GM10266 (cell line): ENCODE measurements at regions not wholly inside any gene's neighbourhood (a gene's known extent, or its start where the extent isn't known, plus 50 kb on each side); places are given as distances from the start of the nearest gene placed in this dataset.

ENCODE experiments used
- DNase-seq: peaks from one replicate; pipeline ENCODE4 v3.0.0; 2012; ENCODE audit errors: extremely low spot score
- TF ChIP-seq, protein P1 (sequence below): IDR thresholded peaks from 2 replicates; pipeline ENCODE4 v1.5.1; 2012; ENCODE audit warnings: mild to moderate bottlenecking, low read depth; ENCODE audit not compliant: control insufficient read depth, insufficient read depth; ENCODE audit errors: missing control alignments

DNA sequence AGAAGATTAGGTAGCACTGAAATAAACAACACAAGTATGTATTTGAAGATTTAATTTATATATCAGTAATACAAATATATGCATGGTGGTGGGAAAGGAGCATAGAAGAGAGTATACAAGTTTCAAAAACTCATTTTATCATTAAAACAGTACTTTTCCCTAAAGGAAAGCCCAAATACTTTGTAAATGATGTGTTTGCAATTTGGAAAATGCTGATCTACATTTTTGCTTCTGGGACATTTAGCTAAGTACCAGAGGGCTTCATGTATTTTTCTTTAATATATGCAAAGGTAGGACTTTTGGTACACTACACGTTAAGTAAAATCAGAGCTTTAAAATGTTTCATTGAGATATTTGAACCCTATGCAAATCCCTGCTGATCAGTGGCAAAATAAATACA, 1624.2 kb downstream of the SUCLG1 start:
- no peak for DNase-seq
- TF ChIP-seq, protein P1, sequence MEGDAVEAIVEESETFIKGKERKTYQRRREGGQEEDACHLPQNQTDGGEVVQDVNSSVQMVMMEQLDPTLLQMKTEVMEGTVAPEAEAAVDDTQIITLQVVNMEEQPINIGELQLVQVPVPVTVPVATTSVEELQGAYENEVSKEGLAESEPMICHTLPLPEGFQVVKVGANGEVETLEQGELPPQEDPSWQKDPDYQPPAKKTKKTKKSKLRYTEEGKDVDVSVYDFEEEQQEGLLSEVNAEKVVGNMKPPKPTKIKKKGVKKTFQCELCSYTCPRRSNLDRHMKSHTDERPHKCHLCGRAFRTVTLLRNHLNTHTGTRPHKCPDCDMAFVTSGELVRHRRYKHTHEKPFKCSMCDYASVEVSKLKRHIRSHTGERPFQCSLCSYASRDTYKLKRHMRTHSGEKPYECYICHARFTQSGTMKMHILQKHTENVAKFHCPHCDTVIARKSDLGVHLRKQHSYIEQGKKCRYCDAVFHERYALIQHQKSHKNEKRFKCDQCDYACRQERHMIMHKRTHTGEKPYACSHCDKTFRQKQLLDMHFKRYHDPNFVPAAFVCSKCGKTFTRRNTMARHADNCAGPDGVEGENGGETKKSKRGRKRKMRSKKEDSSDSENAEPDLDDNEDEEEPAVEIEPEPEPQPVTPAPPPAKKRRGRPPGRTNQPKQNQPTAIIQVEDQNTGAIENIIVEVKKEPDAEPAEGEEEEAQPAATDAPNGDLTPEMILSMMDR = no peak

DNA sequence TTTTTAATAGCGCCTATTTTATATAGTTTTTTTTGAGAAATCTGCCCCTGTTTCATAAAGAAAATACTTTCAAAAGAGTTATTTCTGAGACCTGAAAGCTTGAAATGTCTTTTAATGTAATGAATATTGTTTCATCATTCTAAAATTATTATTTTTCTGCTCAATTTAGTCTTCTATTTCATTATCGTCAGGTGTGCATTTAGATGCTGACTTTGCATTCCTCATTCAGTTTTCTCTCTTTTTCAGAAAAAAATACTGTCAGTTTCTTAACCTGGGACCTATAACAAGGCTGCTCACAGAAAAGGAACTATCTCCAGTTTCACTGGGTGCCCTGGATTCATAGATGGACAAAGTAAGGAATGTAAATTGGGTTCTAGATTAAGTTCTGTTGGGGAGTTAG, 1631.7 kb downstream of the SUCLG1 start:
- no peak for DNase-seq
- TF ChIP-seq, protein P1 = no peak

DNA sequence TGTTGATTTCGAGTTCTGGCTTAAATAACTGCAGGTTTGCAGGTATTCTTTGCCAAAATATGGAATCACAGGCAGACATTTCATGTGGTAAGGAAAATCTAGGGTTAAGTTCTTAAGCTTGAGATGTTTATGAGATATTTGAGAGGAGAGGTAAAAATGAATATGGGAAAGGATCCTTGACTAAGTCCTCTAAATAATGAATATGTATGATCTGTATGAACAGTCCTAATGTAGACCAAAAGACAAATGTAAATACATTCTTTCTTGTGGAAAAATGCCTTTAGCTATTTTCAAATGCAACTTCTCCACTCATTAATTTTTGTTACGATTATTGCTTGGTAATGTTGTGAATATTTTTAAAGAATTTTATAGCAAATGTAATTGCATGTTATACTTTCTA, 1632.6 kb downstream of the SUCLG1 start:
- TF ChIP-seq, protein P1 = no peak
- no peak for DNase-seq

DNA sequence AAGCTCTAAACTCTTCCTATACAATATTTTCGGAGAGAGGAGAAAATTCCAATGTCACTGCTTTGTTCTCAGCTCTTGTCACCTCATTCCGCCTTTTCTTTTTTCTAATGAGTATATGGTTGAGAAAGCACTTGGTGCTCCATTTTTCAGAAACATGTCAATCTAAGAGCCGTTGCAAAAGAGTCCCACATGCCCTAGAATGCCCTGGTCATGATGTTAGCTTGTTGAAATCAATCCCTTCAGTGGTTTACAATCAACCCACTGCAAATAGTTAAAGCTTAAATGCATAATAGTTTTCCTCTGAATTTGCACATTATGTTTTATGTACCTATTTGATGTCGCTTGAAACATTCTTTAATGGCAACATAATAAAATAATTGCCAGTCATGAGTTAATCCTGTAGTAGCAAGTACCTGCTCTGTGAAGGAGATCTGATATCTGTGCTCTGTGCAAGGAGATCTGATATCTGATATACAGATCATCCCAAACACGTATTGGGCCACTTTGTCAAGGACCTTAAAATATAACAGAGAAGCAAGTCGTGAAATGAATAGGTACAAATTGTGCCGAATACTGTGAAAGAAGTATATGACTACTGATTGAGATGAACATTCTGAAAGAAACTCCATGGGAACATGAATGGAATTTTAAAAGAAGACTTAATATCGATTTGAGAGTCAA, 1633.5 kb downstream of the SUCLG1 start:
- DNase-seq = no peak
- TF ChIP-seq, protein P1 = no peak

DNA sequence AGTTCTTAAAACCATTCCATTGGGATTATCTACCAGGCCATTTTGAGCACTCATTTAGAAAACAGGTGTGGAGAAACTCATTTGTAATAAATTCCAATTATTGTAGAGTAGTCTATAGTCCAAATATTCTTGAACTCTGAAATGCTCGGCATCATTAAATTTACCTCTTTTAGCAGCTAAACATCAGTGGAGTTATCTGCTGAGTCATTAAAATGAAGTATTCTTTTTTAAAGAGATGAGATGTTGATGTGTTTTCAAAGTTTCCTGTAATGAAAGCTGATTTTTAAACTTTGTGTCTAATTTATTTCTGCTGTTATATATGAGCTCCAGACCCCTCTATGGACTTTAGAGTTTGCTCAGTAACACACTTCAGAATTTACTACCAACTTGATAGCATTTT, 1635.2 kb downstream of the SUCLG1 start:
- DNase-seq = no peak
- TF ChIP-seq, protein P1 = no peak

DNA sequence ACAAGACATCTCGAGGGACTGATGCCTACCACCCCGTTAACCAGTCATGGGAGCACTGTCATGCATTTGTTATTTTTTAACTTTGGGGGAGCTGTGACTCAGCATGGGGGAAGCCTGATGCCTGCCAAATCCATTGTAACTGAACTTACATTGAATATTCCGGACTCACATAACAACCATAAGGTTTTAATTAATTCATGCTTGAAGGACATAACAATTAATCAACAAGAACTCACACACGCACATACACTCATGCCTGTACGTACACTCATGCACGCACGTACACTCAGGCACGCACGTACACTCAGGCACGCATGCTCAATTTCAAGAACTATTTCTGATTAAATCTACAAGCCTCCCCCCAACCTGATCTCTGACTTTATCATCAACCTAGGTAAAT, 1639.1 kb downstream of the SUCLG1 start:
- TF ChIP-seq, protein P1 = no peak
- no peak for DNase-seq

DNA sequence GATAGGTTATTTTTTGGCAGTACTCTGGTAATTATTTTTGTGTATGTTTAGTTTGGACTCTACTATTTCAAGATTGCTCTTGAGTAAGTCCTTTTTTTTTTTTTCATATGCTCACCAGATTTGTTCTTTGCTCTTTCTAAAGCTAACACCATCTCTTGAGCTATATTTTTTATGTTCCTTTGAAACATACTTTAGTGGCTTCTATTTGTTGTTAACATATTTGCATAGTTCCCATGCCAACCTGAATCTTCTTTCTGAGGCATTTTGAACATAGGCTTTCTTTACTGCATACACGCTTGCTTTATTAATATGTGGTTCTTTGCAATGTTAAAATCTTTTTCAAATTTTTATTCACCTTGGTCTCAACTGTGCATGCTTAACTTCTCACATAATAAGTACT, 1644.9 kb downstream of the SUCLG1 start:
- TF ChIP-seq, protein P1 = no peak
- DNase-seq = no peak
